ENCODE measurements at regions not wholly inside any gene's neighbourhood (a gene's known extent, or its start where the extent isn't known, plus 50 kb on each side); places are given as distances from the start of the nearest gene placed in this dataset.

GRCh38 chr7:41842956-41843355 lies 140.1 kb upstream of the INHBA start:
- DNase-seq (ENCODE audit: low spot score in 2 of 2) = no peak
- intact Hi-C loops (cut with DNase I; ENCODE audit: low total_unique reads) = no loop called here
- H3K4me3 ChIP-seq (ENCODE audit: low read depth, poor library complexity, severe bottlenecking) = no peak overlapping the region
- WGBS, 2 donors = 78 to 79% methylated on average over 4 of the region's 4 CpGs
- TF ChIP-seq POLR2A (IDR thresholded peaks at IDR 0.05) = no peak
- TF ChIP-seq, protein P1, sequence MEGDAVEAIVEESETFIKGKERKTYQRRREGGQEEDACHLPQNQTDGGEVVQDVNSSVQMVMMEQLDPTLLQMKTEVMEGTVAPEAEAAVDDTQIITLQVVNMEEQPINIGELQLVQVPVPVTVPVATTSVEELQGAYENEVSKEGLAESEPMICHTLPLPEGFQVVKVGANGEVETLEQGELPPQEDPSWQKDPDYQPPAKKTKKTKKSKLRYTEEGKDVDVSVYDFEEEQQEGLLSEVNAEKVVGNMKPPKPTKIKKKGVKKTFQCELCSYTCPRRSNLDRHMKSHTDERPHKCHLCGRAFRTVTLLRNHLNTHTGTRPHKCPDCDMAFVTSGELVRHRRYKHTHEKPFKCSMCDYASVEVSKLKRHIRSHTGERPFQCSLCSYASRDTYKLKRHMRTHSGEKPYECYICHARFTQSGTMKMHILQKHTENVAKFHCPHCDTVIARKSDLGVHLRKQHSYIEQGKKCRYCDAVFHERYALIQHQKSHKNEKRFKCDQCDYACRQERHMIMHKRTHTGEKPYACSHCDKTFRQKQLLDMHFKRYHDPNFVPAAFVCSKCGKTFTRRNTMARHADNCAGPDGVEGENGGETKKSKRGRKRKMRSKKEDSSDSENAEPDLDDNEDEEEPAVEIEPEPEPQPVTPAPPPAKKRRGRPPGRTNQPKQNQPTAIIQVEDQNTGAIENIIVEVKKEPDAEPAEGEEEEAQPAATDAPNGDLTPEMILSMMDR (IDR thresholded peaks at IDR 0.05) = no peak

DNA sequence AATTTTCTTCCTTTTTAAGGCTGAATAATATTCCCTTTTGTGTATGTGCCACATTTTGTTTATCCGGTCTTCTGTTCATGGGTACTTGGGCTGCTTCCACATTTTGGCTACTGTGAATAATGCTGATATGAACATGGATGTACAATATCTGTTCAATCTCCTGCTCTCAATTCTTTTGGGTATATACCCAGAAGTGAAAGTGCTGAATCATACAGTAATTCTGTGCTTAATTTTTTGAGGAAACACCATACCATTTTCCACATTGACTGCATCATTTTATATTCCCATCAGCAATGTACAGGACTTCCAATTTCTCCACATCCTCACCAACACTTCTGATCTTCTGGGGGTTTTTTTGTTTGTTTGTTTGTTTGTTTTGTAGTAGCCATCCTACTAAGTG lies 135.0 kb upstream of the INHBA start:
- no peak overlapping the region for H3K4me3 ChIP-seq (ENCODE audit: low read depth, poor library complexity, severe bottlenecking)
- 88 to 97% methylated on average over 1 of the region's 1 CpG for WGBS, 2 donors

GRCh38 chr7:41835976-41836530 lies 133.2 kb upstream of the INHBA start:
- H3K4me3 ChIP-seq (ENCODE audit: low read depth, poor library complexity, severe bottlenecking) = no peak overlapping the region
- TF ChIP-seq, protein P1 (IDR thresholded peaks at IDR 0.05) = no peak
- no peak for TF ChIP-seq POLR2A (IDR thresholded peaks at IDR 0.05)
- 68 to 69% methylated on average over 4 of the region's 4 CpGs for WGBS, 2 donors
- DNase-seq (ENCODE audit: low spot score in 2 of 2) = no peak
- intact Hi-C loops (cut with DNase I; ENCODE audit: low total_unique reads) = no loop called here

More for the DNA sequence above, 135.0 kb upstream of the INHBA start:
- intact Hi-C loops (cut with DNase I; ENCODE audit: low total_unique reads) = no loop called here
- DNase-seq (ENCODE audit: low spot score in 2 of 2) = no peak
- TF ChIP-seq, protein P1 (IDR thresholded peaks at IDR 0.05) = no peak
- no peak for TF ChIP-seq POLR2A (IDR thresholded peaks at IDR 0.05)

- 54 to 59% methylated on average over 8 of the region's 8 CpGs for WGBS, 2 donors
- intact Hi-C loops (cut with DNase I; ENCODE audit: low total_unique reads) = no loop called here
- H3K4me3 ChIP-seq (ENCODE audit: low read depth, poor library complexity, severe bottlenecking) = no peak overlapping the region
- TF ChIP-seq POLR2A (IDR thresholded peaks at IDR 0.05) = no peak
- TF ChIP-seq, protein P1 (IDR thresholded peaks at IDR 0.05) = no peak
- DNase-seq (ENCODE audit: low spot score in 2 of 2) = peak in 1 of 2 donors; percentile 46
These were observed 132.2 kb upstream of the INHBA start for GRCh38 chr7:41834805-41835694.

DNA sequence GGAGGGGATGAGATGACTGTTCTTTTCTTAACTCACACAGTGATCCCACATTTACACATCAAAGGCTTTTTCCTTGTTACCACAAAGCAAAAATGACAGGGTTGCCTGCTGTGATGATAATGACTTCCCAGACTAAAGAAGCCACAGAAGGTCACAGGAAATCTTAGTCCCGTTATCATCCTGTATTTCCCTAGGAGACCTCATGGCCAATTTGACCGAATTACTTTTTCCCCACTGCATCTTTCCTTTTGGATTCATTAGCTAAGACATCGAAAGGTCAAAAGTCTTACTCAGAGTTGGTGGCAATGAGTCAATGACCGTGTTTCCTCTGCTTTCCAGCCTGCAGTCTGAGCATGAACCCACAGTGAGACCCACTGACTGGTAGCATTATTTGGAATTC lies 130.1 kb upstream of the INHBA start:
- TF ChIP-seq POLR2A (IDR thresholded peaks at IDR 0.05) = no peak
- TF ChIP-seq, protein P1 (IDR thresholded peaks at IDR 0.05) = no peak
- no peak overlapping the region for H3K4me3 ChIP-seq (ENCODE audit: low read depth, poor library complexity, severe bottlenecking)
- intact Hi-C loops (cut with DNase I; ENCODE audit: low total_unique reads) = no loop called here
- DNase-seq (ENCODE audit: low spot score in 2 of 2) = no peak
- 62 to 68% methylated on average over 4 of the region's 4 CpGs for WGBS, 2 donors

Data from lower leg skin (tissue), 4 donors.